Parathyroid adenoma (tissue), 2 donors: ENCODE measurements at regions not wholly inside any gene's neighbourhood (a gene's known extent, or its start where the extent isn't known, plus 50 kb on each side); places are given as distances from the start of the nearest gene placed in this dataset.

Experiments
- H2AFZ ChIP-seq: fragments of 300-600 bp; sonication (generic); one replicate; pipeline ENCODE4 v1.7.0; 2017; ENCODE audit warnings: antibody characterized with exemption, mild to moderate bottlenecking
- H3K27ac ChIP-seq: fragments of 300-600 bp; sonication (generic); one replicate; pipeline ENCODE4 v1.7.0; 2017
- H3K27me3 ChIP-seq: fragments of 300-600 bp; sonication (generic); one replicate; pipeline ENCODE4 v1.7.0; 2017; ENCODE audit warnings: low read length; ENCODE audit not compliant: control insufficient read depth, insufficient read depth
- H3K36me3 ChIP-seq: fragments of 300-600 bp; sonication (generic); one replicate; pipeline ENCODE4 v1.7.0; 2017; ENCODE audit warnings: low read length; ENCODE audit not compliant: control insufficient read depth, insufficient read depth
- H3K4me1 ChIP-seq: fragments of 300-600 bp; sonication (generic); one replicate; pipeline ENCODE4 v1.7.0; 2017; ENCODE audit warnings: control low read depth
- H3K4me2 ChIP-seq: fragments of 300-600 bp; sonication (generic); one replicate; pipeline ENCODE4 v1.7.0; 2017; ENCODE audit warnings: low read length
- H3K4me3 ChIP-seq: fragments of 300-600 bp; sonication (generic); one replicate; pipeline ENCODE4 v1.7.0; 2017; ENCODE audit warnings: low read depth, low read length
- H3K79me2 ChIP-seq: fragments of 300-600 bp; sonication (generic); one replicate; pipeline ENCODE4 v1.7.0; 2017; ENCODE audit warnings: control low read depth
- H3K9ac ChIP-seq: fragments of 300-600 bp; sonication (generic); one replicate; pipeline ENCODE4 v1.7.0; 2017; ENCODE audit warnings: mild to moderate bottlenecking
- H3K9me3 ChIP-seq: fragments of 300-600 bp; sonication (generic); one replicate; pipeline ENCODE4 v1.7.0; 2017; ENCODE audit warnings: low read length; ENCODE audit not compliant: control insufficient read depth
- CTCF ChIP-seq: fragments of 300-600 bp; sonication (generic); IDR thresholded peaks from one replicate; pipeline ENCODE4 v1.7.0; 2017; ENCODE audit warnings: antibody characterized with exemption, mild to moderate bottlenecking
- donor health status: primary hyperparathyroidism.

GRCh38 chr21:35210093-35210492, 161.0 kb upstream of the RUNX1 start:
- Histone ChIP-seq H3K4me1 (no peaks in the 10 kb centered on the region), H3K9me3 (no peaks in the 10 kb centered on the region), H3K4me3 (no peak overlapping the region), H3K4me2 (no peak overlapping the region), H3K27me3 (no peaks in the 10 kb centered on the region), H2AFZ (no peak overlapping the region), H3K9ac (no peak overlapping the region), H3K36me3 (no peaks in the 10 kb centered on the region), H3K27ac (no peak overlapping the region), H3K79me2 (no peaks in the 10 kb centered on the region)
- TF ChIP-seq CTCF: no peak

- no peak for TF ChIP-seq CTCF
Measured at GRCh38 chr21:35208810-35209517, 159.9 kb upstream of the RUNX1 start.

GRCh38 chr21:35208104-35208503, 159.0 kb upstream of the RUNX1 start:
- TF ChIP-seq CTCF: no peak
- no peak overlapping the region for H3K4me3 ChIP-seq
- H3K27ac ChIP-seq: peak overlapping the region; percentile 29
- H3K9ac ChIP-seq: no peak overlapping the region
- no peaks in the 10 kb centered on the region for H3K9me3 ChIP-seq
- H3K79me2 ChIP-seq: no peaks in the 10 kb centered on the region
- H3K4me2 ChIP-seq: no peak overlapping the region
- no peaks in the 10 kb centered on the region for H3K36me3 ChIP-seq
- H2AFZ ChIP-seq: no peak overlapping the region
- no peaks in the 10 kb centered on the region for H3K27me3 ChIP-seq
- no peaks in the 10 kb centered on the region for H3K4me1 ChIP-seq

More at GRCh38 chr21:35208810-35209517, 159.9 kb upstream of the RUNX1 start:
- Histone ChIP-seq H3K27ac (peak overlapping the region; percentile 29), H3K4me1 (no peaks in the 10 kb centered on the region), H3K79me2 (no peaks in the 10 kb centered on the region), H3K9ac (no peak overlapping the region), H3K36me3 (no peaks in the 10 kb centered on the region), H3K27me3 (no peaks in the 10 kb centered on the region), H3K4me3 (no peak overlapping the region), H3K9me3 (no peaks in the 10 kb centered on the region), H3K4me2 (no peak overlapping the region), H2AFZ (no peak overlapping the region)

- TF ChIP-seq CTCF: no peak
- Histone ChIP-seq H3K79me2 (no peaks in the 10 kb centered on the region), H3K36me3 (no peaks in the 10 kb centered on the region), H3K4me1 (no peaks in the 10 kb centered on the region), H3K4me2 (no peak overlapping the region), H3K9ac (no peak overlapping the region), H3K4me3 (no peak overlapping the region), H3K27me3 (no peaks in the 10 kb centered on the region), H2AFZ (no peak overlapping the region), H3K9me3 (no peaks in the 10 kb centered on the region), H3K27ac (no peak overlapping the region)
Measured at GRCh38 chr21:35207322-35207721, 158.2 kb upstream of the RUNX1 start.
